Fibroblast of lung (primary cell): ENCODE measurements at regions not wholly inside any gene's neighbourhood (a gene's known extent, or its start where the extent isn't known, plus 50 kb on each side); places are given as distances from the start of the nearest gene placed in this dataset.
A peak's percentile ranks its signal among the peaks of the same experiment; 100 is the strongest.

Source experiments
- DNase-seq, 2 donors: peaks; one replicate each; pipeline versions ENCODE4 v3.0.0 to v3.0.0-alpha.2; 2010; ENCODE audit warnings: low read depth in 2 of 2
- H2AFZ ChIP-seq: 2 replicates; pipeline ENCODE4 v1.5.1; 2012; ENCODE audit warnings: low read length, control low read depth, inconsistent platforms
- H3K27ac ChIP-seq: 2 replicates; pipeline ENCODE4 v1.5.1; 2011; ENCODE audit warnings: low read length, control low read depth; ENCODE audit not compliant: insufficient read depth
- H3K27me3 ChIP-seq: 2 replicates; pipeline ENCODE4 v1.5.1; 2011; ENCODE audit warnings: mild to moderate bottlenecking, low read length; ENCODE audit not compliant: control insufficient read depth, insufficient read depth
- H3K36me3 ChIP-seq: 2 replicates; pipeline ENCODE4 v1.5.1; 2011; ENCODE audit warnings: low read length; ENCODE audit not compliant: control insufficient read depth, insufficient read depth
- H3K4me1 ChIP-seq: 2 replicates; pipeline ENCODE4 v1.5.1; 2011; ENCODE audit warnings: low read length; ENCODE audit not compliant: control insufficient read depth, insufficient read depth; ENCODE audit errors: extremely low read depth
- H3K4me2 ChIP-seq: 2 replicates; pipeline ENCODE4 v1.5.1; 2011; ENCODE audit warnings: low read length, control low read depth; ENCODE audit not compliant: insufficient read depth; ENCODE audit errors: extremely low read depth
- H3K4me3 ChIP-seq, 4 experiments: fragments of 200-600 bp in 1 of 4; sonication (generic) in 1 of 4; replicated peaks in 1 of 4; 2 replicates each; pipeline ENCODE4 v1.5.1; 2011 to 2016; ENCODE audit warnings: low read length in 4 of 4, low read depth in 3 of 4, mild to moderate bottlenecking in 3 of 4, control low read depth in 2 of 4, inconsistent platforms in 1 of 4, mixed read lengths in 1 of 4; ENCODE audit not compliant: insufficient read depth in 1 of 4; ENCODE audit errors: control extremely low read depth in 1 of 4
- H3K79me2 ChIP-seq: 2 replicates; pipeline ENCODE4 v1.5.1; 2012; ENCODE audit warnings: mild to moderate bottlenecking, low read length, inconsistent platforms; ENCODE audit not compliant: control insufficient read depth, insufficient read depth
- H3K9ac ChIP-seq: 2 replicates; pipeline ENCODE4 v1.5.1; 2011; ENCODE audit warnings: mild to moderate bottlenecking, low read length, control low read depth; ENCODE audit not compliant: insufficient read depth
- H3K9me3 ChIP-seq: 2 replicates; pipeline ENCODE4 v1.5.1; 2012; ENCODE audit warnings: low read depth, low read length; ENCODE audit not compliant: control insufficient read depth, insufficient read depth
- H4K20me1 ChIP-seq: 2 replicates; pipeline ENCODE4 v1.5.1; 2011; ENCODE audit warnings: low read length; ENCODE audit not compliant: control insufficient read depth, insufficient read depth; ENCODE audit errors: extremely low read depth
- EZH2 ChIP-seq: IDR thresholded peaks from 2 replicates; pipeline ENCODE4 v1.5.1; 2012; ENCODE audit warnings: low read length, control low read depth, mild to moderate bottlenecking; ENCODE audit errors: missing control alignments
- TF ChIP-seq, protein P1 (sequence below), 2 donors: IDR thresholded peaks in 1 of 2; conservative IDR thresholded peaks in 1 of 2; 1 replicate in 1 of 2; 2 replicates in 1 of 2; pipeline ENCODE4 v1.5.1; 2011 to 2012; ENCODE audit warnings: low read length in 2 of 2, control low read depth in 1 of 2, inconsistent platforms in 1 of 2, low read depth in 1 of 2, mild to moderate bottlenecking in 1 of 2

DNA sequence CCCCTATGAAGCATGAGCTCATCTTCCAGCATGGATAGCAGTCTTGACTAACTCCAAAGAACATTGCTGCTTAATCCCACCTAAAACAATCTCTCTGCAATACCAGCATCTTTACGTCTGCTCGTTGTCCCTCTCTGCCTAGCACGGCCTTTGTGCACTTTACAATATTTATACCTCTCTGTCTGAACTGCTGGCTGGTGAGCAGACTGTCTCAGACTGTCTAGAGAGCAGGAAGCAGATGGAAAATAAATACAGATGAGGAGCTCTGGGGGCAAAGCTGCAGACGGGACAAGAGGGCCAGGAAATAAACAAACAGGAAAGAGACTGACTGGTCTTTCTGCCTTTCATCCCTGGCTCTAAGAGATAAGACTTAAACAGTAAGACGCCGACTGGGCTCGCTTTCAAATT lies 224.8 kb downstream of the ENC1 start:
- Histone ChIP-seq H3K27ac (no peak overlapping the region), H2AFZ (peak overlapping the region; percentile 11), H3K27me3 (no peaks in the 10 kb centered on the region), H3K36me3 (no peaks in the 10 kb centered on the region), H3K4me2 (no peak overlapping the region), H4K20me1 (no peaks in the 10 kb centered on the region), H3K4me3 (no peak overlapping the region), H3K4me1 (no peaks in the 10 kb centered on the region), H3K9ac (no peak overlapping the region), H3K9me3 (no peaks in the 10 kb centered on the region), H3K79me2 (no peaks in the 10 kb centered on the region)
- TF ChIP-seq EZH2, result no peak
- TF ChIP-seq, protein P1, sequence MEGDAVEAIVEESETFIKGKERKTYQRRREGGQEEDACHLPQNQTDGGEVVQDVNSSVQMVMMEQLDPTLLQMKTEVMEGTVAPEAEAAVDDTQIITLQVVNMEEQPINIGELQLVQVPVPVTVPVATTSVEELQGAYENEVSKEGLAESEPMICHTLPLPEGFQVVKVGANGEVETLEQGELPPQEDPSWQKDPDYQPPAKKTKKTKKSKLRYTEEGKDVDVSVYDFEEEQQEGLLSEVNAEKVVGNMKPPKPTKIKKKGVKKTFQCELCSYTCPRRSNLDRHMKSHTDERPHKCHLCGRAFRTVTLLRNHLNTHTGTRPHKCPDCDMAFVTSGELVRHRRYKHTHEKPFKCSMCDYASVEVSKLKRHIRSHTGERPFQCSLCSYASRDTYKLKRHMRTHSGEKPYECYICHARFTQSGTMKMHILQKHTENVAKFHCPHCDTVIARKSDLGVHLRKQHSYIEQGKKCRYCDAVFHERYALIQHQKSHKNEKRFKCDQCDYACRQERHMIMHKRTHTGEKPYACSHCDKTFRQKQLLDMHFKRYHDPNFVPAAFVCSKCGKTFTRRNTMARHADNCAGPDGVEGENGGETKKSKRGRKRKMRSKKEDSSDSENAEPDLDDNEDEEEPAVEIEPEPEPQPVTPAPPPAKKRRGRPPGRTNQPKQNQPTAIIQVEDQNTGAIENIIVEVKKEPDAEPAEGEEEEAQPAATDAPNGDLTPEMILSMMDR (conservative IDR thresholded peaks at IDR 0.05 in 1 of 2, IDR thresholded peaks at IDR 0.05 in 1 of 2; ENCODE audit: low read depth in 1 of 2, low read length in 2 of 2), result no peak
- DNase-seq, result no peak

DNA sequence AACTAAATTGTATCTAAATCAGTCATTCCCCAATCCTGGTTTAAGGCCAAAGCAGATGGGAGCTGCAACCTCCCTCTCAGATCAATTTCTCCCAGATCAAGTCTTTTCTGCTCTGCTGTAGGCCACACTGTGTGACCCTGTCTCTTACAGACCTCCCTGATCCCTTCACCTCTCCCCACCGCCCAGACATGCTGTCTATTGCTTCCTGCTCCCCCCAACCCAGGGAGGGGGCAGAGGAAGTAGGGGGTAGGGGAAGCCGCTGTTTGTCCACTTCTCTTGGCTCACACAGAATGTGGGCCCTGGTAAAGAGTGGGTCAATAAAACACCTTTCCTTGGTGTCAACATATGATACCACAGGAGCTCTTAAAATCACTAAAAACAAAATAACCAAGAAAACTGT lies 226.3 kb downstream of the ENC1 start:
- Histone ChIP-seq H2AFZ (no peak overlapping the region), H3K79me2 (no peaks in the 10 kb centered on the region), H3K9ac (no peak overlapping the region), H3K4me3 (no peak overlapping the region), H3K27me3 (peaks cover 3% of the 10 kb centered on the region), H3K36me3 (no peaks in the 10 kb centered on the region), H3K4me2 (no peak overlapping the region), H3K4me1 (no peaks in the 10 kb centered on the region), H4K20me1 (no peaks in the 10 kb centered on the region), H3K9me3 (no peaks in the 10 kb centered on the region), H3K27ac (no peak overlapping the region)
- DNase-seq, result no peak
- TF ChIP-seq, protein P1 (conservative IDR thresholded peaks at IDR 0.05 in 1 of 2, IDR thresholded peaks at IDR 0.05 in 1 of 2; ENCODE audit: low read depth in 1 of 2, low read length in 2 of 2), result no peak
- no peak for TF ChIP-seq EZH2

DNA sequence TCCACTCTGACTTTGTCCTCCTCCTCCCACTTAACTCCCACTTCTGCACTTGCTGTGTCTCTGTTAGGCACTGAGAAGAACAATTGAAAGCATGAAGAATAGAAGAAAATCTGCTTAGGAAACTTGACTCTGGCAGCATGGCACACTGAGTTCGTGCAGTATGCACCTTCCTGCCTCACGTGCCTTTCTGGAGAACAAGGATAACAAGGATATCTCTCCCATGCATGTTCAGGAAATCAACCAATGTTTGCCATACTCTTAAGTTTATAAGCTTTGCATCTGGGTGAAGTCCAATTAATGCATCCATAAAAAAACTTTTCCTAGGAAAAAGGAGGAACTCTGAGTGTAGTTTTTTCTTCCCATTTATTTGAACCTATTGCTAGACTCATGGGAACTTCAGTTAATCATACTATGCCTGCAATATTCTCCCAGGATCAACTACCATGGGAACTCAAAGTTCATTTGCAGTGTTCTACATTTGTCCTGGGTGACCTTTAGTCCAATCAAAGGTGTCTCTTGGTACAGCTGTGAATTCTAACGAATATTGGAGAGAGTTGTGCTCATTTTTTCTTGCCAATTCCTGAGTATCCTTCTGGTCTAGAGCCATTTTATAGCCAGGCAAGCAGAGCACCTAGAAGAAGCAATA lies 227.0 kb downstream of the ENC1 start:
- Histone ChIP-seq H3K4me3 (no peak overlapping the region), H3K27me3 (peaks cover 3% of the 10 kb centered on the region), H3K27ac (no peak overlapping the region), H3K4me2 (no peak overlapping the region), H3K79me2 (no peaks in the 10 kb centered on the region), H3K36me3 (no peaks in the 10 kb centered on the region), H3K4me1 (no peaks in the 10 kb centered on the region), H3K9me3 (no peaks in the 10 kb centered on the region), H3K9ac (no peak overlapping the region), H2AFZ (no peak overlapping the region), H4K20me1 (no peaks in the 10 kb centered on the region)
- TF ChIP-seq, protein P1 (conservative IDR thresholded peaks at IDR 0.05 in 1 of 2, IDR thresholded peaks at IDR 0.05 in 1 of 2; ENCODE audit: low read depth in 1 of 2, low read length in 2 of 2), result no peak
- no peak for TF ChIP-seq EZH2
- DNase-seq, result no peak
